ENCODE measurements at regions not wholly inside any gene's neighbourhood (a gene's known extent, or its start where the extent isn't known, plus 50 kb on each side); places are given as distances from the start of the nearest gene placed in this dataset.

- TF ChIP-seq ZNF462 (CRISPR knock-in tag; IDR thresholded peaks at IDR 0.05) = no peak
These were observed 55.7 kb upstream of the PRKCQ start (continued) for GRCh38 chr10:6635784-6636183.
